HFFc6 (cell line): ENCODE measurements at regions not wholly inside any gene's neighbourhood (a gene's known extent, or its start where the extent isn't known, plus 50 kb on each side); places are given as distances from the start of the nearest gene placed in this dataset.

Experiments used
- DNase-seq: peaks from one replicate; pipeline ENCODE4 v3.0.0-alpha.2; 2018
- H3K27ac Mint-ChIP-seq: 2 replicates; pipeline ENCODE4 v1.8.0; 2020; ENCODE audit warnings: mild to moderate bottlenecking, mixed read lengths
- H3K27me3 Mint-ChIP-seq: 2 replicates; pipeline ENCODE4 v1.8.0; 2021; ENCODE audit warnings: mild to moderate bottlenecking, moderate library complexity, mixed read lengths; ENCODE audit not compliant: insufficient read depth
- H3K36me3 Mint-ChIP-seq: 2 replicates; pipeline ENCODE4 v1.8.0; 2021; ENCODE audit warnings: low read depth, mixed read lengths
- H3K4me1 Mint-ChIP-seq: 2 replicates; pipeline ENCODE4 v1.8.0; 2020; ENCODE audit warnings: low read depth, mixed read lengths
- H3K4me3 Mint-ChIP-seq: 2 replicates; pipeline ENCODE4 v1.8.0; 2020; ENCODE audit warnings: mild to moderate bottlenecking, moderate library complexity, mixed read lengths
- H3K9me3 Mint-ChIP-seq: 2 replicates; pipeline ENCODE4 v1.8.0; 2020; ENCODE audit warnings: mild to moderate bottlenecking, mixed read lengths
- TF ChIP-seq, protein P1 (sequence below): fragments of 200-600 bp; sonication (generic); IDR thresholded peaks from 2 replicates; pipeline ENCODE4 v1.5.0; 2021; ENCODE audit warnings: antibody characterized with exemption, mild to moderate bottlenecking

DNA sequence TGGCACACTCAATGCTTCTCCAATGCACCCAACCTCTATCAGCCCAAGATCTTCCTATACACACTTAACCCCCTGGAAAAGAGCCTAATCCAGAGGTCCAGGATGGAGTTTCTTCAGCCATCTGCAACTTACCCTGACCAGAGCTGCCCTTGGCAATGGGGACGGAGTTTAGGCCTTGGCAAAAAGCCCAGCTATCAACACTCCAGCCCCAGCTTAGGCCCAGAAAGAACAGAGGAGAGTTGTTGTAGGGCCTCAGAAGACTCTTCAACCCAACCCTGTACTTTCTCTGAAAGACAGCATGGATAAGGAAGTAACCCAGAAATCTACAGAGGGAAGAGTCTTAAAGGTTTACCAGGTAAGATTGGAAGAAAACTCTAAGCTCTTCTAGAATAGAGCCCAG lies 219.3 kb upstream of the PELI2 start:
- H3K27ac Mint-ChIP-seq: no peak overlapping the region
- H3K4me1 Mint-ChIP-seq: no peaks in the 10 kb centered on the region
- H3K36me3 Mint-ChIP-seq: no peaks in the 10 kb centered on the region
- TF ChIP-seq, protein P1, sequence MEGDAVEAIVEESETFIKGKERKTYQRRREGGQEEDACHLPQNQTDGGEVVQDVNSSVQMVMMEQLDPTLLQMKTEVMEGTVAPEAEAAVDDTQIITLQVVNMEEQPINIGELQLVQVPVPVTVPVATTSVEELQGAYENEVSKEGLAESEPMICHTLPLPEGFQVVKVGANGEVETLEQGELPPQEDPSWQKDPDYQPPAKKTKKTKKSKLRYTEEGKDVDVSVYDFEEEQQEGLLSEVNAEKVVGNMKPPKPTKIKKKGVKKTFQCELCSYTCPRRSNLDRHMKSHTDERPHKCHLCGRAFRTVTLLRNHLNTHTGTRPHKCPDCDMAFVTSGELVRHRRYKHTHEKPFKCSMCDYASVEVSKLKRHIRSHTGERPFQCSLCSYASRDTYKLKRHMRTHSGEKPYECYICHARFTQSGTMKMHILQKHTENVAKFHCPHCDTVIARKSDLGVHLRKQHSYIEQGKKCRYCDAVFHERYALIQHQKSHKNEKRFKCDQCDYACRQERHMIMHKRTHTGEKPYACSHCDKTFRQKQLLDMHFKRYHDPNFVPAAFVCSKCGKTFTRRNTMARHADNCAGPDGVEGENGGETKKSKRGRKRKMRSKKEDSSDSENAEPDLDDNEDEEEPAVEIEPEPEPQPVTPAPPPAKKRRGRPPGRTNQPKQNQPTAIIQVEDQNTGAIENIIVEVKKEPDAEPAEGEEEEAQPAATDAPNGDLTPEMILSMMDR: no peak
- H3K27me3 Mint-ChIP-seq: peaks cover 8% of the 10 kb centered on the region
- H3K4me3 Mint-ChIP-seq: no peak overlapping the region
- no peaks in the 10 kb centered on the region for H3K9me3 Mint-ChIP-seq
- DNase-seq: no peak

DNA sequence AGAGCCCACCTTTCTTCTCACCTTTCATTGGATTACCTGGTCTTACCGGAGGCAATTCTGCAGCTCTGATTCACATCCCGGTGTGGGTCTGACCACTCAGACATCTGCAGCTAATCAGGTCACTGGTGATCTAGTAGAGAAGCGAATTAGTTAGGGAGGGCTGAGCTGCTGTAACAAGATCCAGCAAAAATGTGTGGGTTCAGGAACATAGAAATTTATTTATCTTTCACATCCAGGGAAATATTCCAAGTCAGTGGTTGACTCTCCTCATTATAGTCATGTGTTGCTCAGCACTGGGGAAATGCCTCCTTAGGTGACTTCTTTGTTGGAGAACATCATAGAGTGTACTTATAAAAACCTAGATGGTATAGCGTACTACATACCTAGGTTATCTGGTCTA lies 218.7 kb upstream of the PELI2 start:
- Mint-ChIP-seq H3K27me3 (peaks cover 6% of the 10 kb centered on the region), H3K4me3 (no peak overlapping the region), H3K36me3 (no peaks in the 10 kb centered on the region), H3K27ac (no peak overlapping the region), H3K9me3 (no peaks in the 10 kb centered on the region), H3K4me1 (no peaks in the 10 kb centered on the region)
- TF ChIP-seq, protein P1: no peak
- DNase-seq: no peak

DNA sequence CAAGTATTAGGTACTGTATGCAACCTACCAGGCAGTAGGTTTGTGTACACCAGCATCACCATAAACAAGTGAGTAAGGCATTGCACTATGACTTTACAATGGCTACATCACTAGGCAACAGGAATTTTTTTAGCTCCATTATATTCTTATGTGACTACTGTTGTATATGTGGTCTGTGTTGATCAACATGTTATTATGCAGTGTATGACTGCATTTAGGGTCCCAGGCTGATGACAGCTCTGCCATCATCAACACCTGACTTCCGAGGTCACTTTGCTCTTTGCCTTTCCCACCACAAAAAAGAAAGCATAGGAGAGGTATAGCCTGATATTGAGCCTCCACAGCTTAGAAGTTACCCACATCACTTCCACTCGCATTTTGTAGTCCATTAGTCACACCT lies 217.5 kb upstream of the PELI2 start:
- Mint-ChIP-seq H3K36me3 (no peaks in the 10 kb centered on the region), H3K27me3 (peaks cover 4% of the 10 kb centered on the region), H3K27ac (no peak overlapping the region), H3K4me3 (no peak overlapping the region), H3K9me3 (no peaks in the 10 kb centered on the region), H3K4me1 (no peaks in the 10 kb centered on the region)
- TF ChIP-seq, protein P1: no peak
- no peak for DNase-seq

DNA sequence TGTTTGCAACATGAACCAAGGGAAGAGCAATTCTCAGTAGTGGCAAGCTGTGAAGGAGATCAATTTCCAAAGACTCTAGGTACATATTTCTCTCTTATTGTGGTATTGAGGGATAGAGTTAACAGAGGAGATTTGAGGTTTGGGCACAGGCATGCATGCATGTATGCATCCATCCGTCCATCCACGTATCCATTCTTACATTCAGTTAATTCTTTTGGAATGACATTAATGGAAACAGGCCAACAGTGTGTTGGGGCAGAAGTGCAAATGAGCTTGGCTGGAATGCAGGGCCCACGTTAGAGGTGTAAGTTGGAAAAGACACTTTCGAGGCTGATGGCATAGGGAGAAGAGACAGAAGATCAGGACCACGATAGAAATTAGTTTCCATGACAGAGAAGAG lies 216.9 kb upstream of the PELI2 start:
- DNase-seq: no peak
- Mint-ChIP-seq H3K4me3 (no peak overlapping the region), H3K27ac (no peak overlapping the region), H3K9me3 (no peaks in the 10 kb centered on the region), H3K27me3 (peaks cover 4% of the 10 kb centered on the region), H3K36me3 (no peaks in the 10 kb centered on the region), H3K4me1 (no peaks in the 10 kb centered on the region)
- TF ChIP-seq, protein P1: no peak

DNA sequence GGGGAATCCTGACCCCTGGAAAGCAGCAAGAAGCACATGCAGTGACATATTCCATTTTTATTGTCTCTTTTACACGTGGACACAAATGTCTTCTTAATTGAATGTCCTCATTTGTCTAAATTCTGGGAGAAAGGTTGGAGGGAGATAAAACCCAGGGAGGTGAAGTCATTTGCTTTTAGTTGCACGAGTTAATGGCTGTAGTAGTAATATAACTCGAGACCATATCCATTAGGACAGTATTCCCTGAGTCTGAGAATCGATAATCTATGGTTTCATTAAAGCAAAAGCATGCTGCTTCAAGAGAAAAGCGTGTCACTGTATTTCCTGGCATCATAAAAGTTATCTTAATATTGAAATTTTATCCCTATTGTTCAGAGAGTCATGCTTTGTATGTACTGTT lies 216.0 kb upstream of the PELI2 start:
- Mint-ChIP-seq H3K36me3 (no peaks in the 10 kb centered on the region), H3K4me1 (no peaks in the 10 kb centered on the region), H3K27ac (no peak overlapping the region), H3K4me3 (no peak overlapping the region), H3K27me3 (peaks cover under 1% of the 10 kb centered on the region; the same call in 1 of the 2 replicates), H3K9me3 (no peaks in the 10 kb centered on the region)
- DNase-seq: no peak
- TF ChIP-seq, protein P1: no peak

DNA sequence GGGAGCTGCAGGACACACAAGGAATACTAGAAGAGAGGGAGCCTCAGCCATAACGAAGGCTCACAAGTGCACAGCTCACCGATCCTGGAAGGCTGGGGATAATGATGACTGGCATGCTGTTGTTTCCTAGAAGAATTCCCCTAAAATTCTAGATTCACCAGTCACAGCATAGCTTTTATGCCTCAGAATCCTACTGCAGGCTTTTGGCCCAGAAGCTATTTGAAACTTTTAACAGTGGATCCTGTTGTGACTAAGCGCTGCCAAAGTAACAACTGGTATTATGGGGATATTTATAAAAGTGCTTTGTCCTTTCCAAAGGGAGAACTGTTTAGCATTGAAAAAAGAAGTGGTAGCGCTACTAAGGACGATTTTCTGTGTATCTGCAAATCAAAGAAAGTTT lies 214.1 kb upstream of the PELI2 start:
- TF ChIP-seq, protein P1: no peak
- Mint-ChIP-seq H3K27me3 (peaks cover 3% of the 10 kb centered on the region; the same call in 1 of the 2 replicates), H3K4me3 (no peak overlapping the region), H3K9me3 (no peaks in the 10 kb centered on the region), H3K4me1 (no peaks in the 10 kb centered on the region), H3K27ac (no peak overlapping the region), H3K36me3 (no peaks in the 10 kb centered on the region)
- no peak for DNase-seq
